Prostate gland (tissue), 2 donors: ENCODE measurements at regions not wholly inside any gene's neighbourhood (a gene's known extent, or its start where the extent isn't known, plus 50 kb on each side); places are given as distances from the start of the nearest gene placed in this dataset.

Experiments used
- DNase-seq: peaks from one replicate; pipeline ENCODE4 v3.0.0-alpha.2; 2019; ENCODE audit warnings: low spot score
- H3K27ac ChIP-seq, 2 donors: fragments of 200-600 bp; sonication (generic); 2 replicates each; pipeline ENCODE4 v1.5.1; 2017 to 2019
- H3K27me3 ChIP-seq: fragments of 200-600 bp; sonication (generic); replicated peaks from 2 replicates; pipeline ENCODE4 v1.5.1; 2019; ENCODE audit not compliant: insufficient read depth
- H3K36me3 ChIP-seq, 2 donors: fragments of 200-600 bp; sonication (generic); 1 replicate in 1 of 2; 2 replicates in 1 of 2; pipeline versions ENCODE4 v1.5.1 to v1.8.1; 2017 to 2019
- H3K4me1 ChIP-seq: fragments of 200-600 bp; sonication (generic); replicated peaks from 2 replicates; pipeline ENCODE4 v1.5.1; 2019
- H3K4me3 ChIP-seq, 2 donors: fragments of 200-600 bp; sonication (generic); 2 replicates each; pipeline ENCODE4 v1.5.1; 2017 to 2019
- H3K9me3 ChIP-seq: fragments of 200-600 bp; sonication (generic); 2 replicates; pipeline ENCODE4 v1.5.1; 2017
- CTCF ChIP-seq, 4 experiments: fragments of 200-600 bp in 2 of 4; fragments of 450-650 bp in 2 of 4; sonication (generic) in 2 of 4; IDR thresholded peaks; 1 replicate in 3 of 4; 2 replicates in 1 of 4; pipeline ENCODE4 v1.5.1; 2016 to 2019; ENCODE audit warnings: antibody characterized with exemption in 4 of 4, mild to moderate bottlenecking in 2 of 4, moderate library complexity in 2 of 4
- POLR2A ChIP-seq: fragments of 450-650 bp; IDR thresholded peaks from one replicate; pipeline ENCODE4 v1.6.1; 2016; ENCODE audit warnings: antibody characterized with exemption, mild to moderate bottlenecking
- POLR2AphosphoS5 ChIP-seq: sonication (generic); formaldehyde crosslinking; IDR thresholded peaks from one replicate; pipeline ENCODE4 v1.6.1; 2017; ENCODE audit warnings: antibody characterized with exemption
- WGBS: methylation state at CpG from one replicate; pipeline ENCODE4 v1.1.5; 2018; 5-methylcytosine and 5-hydroxymethylcytosine counted together
- intact Hi-C: fragments of 100-400 bp; cut with DNase I; formaldehyde crosslinking; loops from one replicate; pipeline ENCODE4 v1.14.2; 2022

GRCh38 chr1:73953586-73953985 lies 244.4 kb downstream of the LRRIQ3 start:
- intact Hi-C loops, result no loop called here

DNA sequence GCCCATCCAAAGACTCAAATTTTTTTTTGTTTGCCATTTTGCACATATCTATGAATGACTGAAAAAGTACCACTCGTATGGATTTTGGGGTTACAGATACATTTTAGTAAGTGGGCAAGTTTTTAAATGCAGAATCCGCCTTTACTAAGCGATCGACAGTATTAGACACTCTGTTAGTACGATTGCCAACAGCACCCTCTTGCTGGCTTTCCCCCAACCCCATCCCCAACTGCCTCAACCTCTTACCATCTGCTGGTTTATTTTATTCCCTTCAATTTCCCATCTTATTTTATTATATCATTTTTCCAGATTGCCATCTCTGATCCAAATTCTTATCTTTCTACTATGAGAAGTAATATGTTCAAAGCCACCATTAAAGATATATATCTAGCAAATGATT lies 244.8 kb downstream of the LRRIQ3 start:
- no peak for TF ChIP-seq POLR2AphosphoS5
- no peak for TF ChIP-seq POLR2A
- no peak for TF ChIP-seq CTCF (IDR thresholded peaks at IDR 0.05)
- no peak for DNase-seq
- Histone ChIP-seq H3K4me3 (no peak overlapping the region), H3K27me3 (no peaks in the 10 kb centered on the region), H3K27ac (no peak overlapping the region), H3K36me3 (no peaks in the 10 kb centered on the region), H3K4me1 (no peaks in the 10 kb centered on the region), H3K9me3 (no peaks in the 10 kb centered on the region)
- intact Hi-C loops, result no loop called here
- 96% methylated on average over 5 of the region's 5 CpGs for WGBS

More at GRCh38 chr1:73953586-73953985, 244.4 kb downstream of the LRRIQ3 start:
- Histone ChIP-seq H3K4me1 (no peaks in the 10 kb centered on the region), H3K27ac (no peak overlapping the region), H3K36me3 (no peaks in the 10 kb centered on the region), H3K27me3 (no peaks in the 10 kb centered on the region), H3K4me3 (no peak overlapping the region), H3K9me3 (no peaks in the 10 kb centered on the region)
- DNase-seq, result no peak
- TF ChIP-seq POLR2AphosphoS5 (no peak), CTCF (IDR thresholded peaks at IDR 0.05) (no peak), POLR2A (no peak)
- 82% methylated on average over 4 of the region's 4 CpGs for WGBS

DNA sequence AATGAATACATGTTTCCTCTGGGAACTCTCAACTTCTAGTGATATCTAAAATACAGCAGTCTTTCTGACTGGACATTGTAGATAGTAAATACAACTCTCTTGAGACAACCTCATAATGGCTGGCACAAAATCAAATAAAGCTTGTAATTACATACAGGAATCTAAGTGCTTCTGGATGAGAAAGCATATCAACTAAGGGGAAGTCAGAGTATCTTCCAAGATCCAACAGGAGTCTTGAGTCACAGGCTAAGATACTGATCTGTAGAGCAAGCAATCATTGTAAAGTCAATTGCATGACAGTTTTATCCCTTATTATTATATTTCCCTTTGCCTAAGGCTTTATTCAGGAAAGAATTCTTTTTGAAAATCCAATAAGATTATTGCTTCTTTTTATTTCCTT lies 249.9 kb downstream of the LRRIQ3 start:
- H3K27ac ChIP-seq, result no peak overlapping the region
- no peak for DNase-seq
- H3K36me3 ChIP-seq, result no peaks in the 10 kb centered on the region
- intact Hi-C loops, result no loop called here
- TF ChIP-seq POLR2A (no peak), POLR2AphosphoS5 (no peak), CTCF (IDR thresholded peaks at IDR 0.05) (no peak)
- no peaks in the 10 kb centered on the region for H3K27me3 ChIP-seq
- no peaks in the 10 kb centered on the region for H3K4me1 ChIP-seq
- no peak overlapping the region for H3K4me3 ChIP-seq
- H3K9me3 ChIP-seq, result no peaks in the 10 kb centered on the region

DNA sequence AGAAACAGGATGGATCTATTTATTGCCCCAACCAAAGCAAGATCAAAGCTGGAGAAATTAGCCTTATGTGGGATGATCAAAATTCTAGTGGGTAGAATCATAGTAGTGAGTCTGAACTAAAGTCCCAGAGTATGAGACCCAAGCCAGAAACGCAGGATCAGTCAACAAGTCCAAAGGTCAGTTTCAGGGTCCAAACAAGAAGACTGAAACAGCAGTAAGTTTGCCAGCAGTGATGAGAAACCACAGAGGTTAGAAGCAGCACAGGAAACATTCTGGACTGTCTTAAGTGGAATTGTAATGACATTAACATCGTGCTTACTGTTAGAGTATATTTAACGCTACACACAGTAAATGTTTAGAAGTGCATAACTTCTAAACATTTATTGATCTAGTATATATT lies 251.0 kb downstream of the LRRIQ3 start:
- H3K27me3 ChIP-seq, result no peaks in the 10 kb centered on the region
- TF ChIP-seq POLR2A, result no peak
- TF ChIP-seq POLR2AphosphoS5, result no peak
- no peak for TF ChIP-seq CTCF (IDR thresholded peaks at IDR 0.05)
- intact Hi-C loops, result no loop called here
- H3K36me3 ChIP-seq, result no peaks in the 10 kb centered on the region
- H3K4me3 ChIP-seq, result no peak overlapping the region
- H3K27ac ChIP-seq, result no peak overlapping the region
- H3K9me3 ChIP-seq, result no peaks in the 10 kb centered on the region
- DNase-seq, result no peak
- no peaks in the 10 kb centered on the region for H3K4me1 ChIP-seq
- 83% methylated on average over 3 of the region's 3 CpGs for WGBS

DNA sequence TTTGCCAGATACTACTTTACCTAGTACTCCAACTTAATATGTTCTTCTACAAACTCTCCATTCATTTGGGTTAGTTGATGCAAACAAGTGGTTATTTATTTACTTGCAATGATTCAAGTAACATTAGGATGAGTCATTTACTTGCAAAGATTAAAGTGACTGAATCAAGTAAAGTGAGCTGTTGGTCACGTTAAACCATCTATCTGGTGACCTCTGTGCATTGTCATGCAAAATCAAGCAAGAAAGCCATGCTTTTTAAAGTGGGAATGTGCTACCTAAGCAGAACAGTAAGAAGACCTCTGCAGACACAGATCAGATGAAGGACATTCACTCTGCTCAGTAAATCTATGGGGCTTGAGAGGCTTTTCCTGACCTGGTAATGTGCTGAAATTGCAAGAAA lies 254.7 kb downstream of the LRRIQ3 start:
- 32% methylated on average over 1 of the region's 1 CpG for WGBS
- no peak for TF ChIP-seq CTCF (IDR thresholded peaks at IDR 0.05)
- TF ChIP-seq POLR2A, result no peak
- no peak for TF ChIP-seq POLR2AphosphoS5

More for the DNA sequence above, 254.7 kb downstream of the LRRIQ3 start:
- no peak overlapping the region for H3K27ac ChIP-seq
- no peaks in the 10 kb centered on the region for H3K36me3 ChIP-seq
- no peak overlapping the region for H3K4me3 ChIP-seq
- intact Hi-C loops, result no loop called here
- H3K4me1 ChIP-seq, result no peaks in the 10 kb centered on the region
- H3K27me3 ChIP-seq, result no peaks in the 10 kb centered on the region
- no peak for DNase-seq
- no peaks in the 10 kb centered on the region for H3K9me3 ChIP-seq
